ENCODE measurements at regions not wholly inside any gene's neighbourhood (a gene's known extent, or its start where the extent isn't known, plus 50 kb on each side); places are given as distances from the start of the nearest gene placed in this dataset.
"Not testable (repeated sequence)": the region's sequence is repeated elsewhere in the genome, so short reads cannot be mapped to it uniquely, and the experiment has no call there.

DNA sequence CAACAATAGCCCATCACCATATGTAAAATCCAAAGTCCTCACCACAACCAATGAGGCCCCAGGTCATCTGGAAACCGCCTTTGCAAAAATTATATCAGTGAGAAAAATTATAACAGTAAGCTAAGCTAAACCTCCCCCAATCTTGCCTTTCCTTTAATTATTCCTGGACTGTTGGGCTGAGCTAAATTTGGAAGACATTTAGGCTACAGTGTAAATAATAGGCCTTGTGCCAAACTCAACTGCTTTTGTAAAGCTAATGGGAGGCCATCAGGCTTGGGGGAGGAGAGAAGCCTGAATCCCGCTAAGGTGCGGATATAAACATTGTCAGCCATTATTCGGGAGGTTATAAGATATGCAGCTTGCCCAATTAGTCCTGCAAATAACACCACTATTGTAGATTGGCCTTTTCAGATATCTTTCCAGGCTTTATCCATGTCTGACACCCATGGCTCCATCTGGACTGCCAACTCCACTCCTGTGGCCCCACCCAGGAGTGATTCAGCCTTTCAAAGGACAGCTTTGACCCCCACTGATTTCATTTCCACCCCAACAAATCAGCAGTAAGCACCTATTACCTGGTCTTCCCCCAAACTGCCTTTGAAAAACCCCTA, 53.0 kb upstream of the CA12 start:
- DNase-seq = peak; percentile 35

DNA sequence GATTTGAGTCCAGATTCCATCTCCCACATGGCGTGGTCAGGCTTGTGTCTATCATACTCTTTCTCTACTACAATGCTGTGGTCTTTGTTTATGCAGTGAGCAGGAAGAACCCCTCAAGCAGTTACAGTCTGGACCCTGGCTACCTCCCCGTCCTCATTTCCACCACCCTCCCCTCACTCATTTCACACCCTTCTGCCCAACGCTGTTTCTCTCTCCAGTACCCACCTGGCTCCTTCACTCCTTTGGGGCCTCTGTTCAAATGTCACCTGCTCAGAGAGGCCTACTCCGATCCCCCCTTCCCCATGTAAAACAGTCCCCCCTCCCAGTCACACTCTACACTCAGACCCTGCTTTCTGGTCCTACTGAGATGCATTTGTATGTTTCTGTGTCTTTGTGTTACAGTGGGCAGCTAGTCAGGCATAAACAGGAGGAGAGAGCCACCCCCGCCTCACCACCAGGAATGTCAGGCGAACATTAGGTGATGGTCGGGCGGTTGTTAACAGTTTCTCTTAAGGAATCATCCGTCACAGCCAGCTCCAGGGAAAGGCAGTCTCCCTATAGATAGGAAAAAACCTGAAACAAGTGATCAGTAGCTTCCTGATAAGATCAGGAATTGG, 53.7 kb upstream of the CA12 start:
- DNase-seq = no peak

DNA sequence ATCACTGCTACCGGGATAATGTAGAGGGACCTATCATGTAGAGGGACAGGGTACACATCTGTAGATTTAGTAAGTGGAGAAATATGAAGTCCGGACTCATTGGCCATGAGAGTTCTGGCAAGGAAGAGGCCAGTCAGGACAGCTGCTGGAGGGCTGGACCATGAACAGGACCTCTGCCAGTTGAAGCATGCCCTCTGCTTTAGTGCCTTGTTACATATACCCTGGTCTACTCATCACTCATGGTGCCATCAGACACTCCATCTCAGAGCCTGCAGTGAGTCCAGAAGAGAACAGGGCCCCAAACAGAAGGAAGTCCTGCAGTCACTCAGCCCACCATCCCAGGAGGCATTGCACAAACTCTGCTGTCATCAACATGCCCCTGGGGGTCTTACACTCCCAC, 54.7 kb upstream of the CA12 start:
- DNase-seq = peak; percentile 47

DNA sequence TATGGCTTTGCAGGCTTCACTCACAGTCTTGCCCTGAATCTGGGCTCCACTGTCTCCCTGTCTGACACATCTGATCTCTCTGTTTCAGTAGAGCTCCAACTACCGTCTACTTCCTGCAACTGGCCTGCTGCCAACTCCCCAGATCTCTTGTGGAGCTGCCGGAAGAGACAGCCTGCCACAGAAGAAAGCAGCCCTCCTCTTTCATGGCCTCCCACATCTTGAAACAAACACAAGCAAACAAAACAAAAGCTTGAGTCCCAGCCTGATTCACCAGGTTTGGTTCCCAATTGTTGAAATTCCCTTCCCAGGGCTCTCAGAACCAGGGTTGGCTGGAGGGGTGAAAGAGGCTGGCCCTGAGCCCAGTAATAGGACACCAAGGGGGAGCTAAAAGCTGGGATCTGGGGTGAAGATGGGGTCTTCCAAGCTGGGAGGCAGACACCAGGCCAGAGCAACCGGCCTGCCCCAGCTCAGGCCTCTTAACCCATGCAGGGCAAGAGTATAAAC, 55.3 kb upstream of the CA12 start:
- DNase-seq = peak; percentile 93

DNA sequence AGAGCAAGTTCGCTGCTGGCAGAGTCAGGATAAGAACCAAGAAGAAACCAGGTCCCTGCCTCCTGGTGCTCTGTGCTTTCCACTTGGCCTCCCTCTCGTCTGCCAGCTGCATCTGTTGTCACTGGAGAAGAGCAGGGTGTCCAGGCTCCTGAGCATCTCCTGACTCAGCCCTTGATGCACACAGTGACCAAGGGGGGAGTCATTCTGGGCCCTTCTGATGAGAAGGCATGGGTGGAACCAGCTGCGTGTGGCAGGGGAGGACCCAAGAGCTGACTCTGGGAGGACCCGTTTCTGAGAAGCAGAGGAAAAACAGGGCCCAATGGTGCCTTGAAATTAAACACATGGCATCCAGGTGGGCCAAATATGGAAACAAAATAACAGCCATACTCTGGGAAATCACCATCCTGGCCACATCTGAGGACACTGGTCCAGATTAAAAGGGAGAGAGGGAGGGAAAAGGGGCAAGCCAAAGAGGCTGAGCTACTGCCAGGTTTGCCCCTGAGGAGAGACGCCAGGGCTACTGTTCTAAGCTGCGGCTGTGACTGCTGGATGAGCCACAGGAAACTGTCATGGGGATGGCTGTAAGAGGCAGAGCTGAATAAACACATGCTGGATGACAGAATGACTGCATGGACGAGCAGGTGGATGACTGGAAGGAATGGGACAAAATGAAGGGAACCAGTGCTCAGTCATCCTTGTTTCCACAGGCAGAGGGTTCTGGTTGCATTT, 58.1 kb upstream of the CA12 start:
- no peak for DNase-seq

DNA sequence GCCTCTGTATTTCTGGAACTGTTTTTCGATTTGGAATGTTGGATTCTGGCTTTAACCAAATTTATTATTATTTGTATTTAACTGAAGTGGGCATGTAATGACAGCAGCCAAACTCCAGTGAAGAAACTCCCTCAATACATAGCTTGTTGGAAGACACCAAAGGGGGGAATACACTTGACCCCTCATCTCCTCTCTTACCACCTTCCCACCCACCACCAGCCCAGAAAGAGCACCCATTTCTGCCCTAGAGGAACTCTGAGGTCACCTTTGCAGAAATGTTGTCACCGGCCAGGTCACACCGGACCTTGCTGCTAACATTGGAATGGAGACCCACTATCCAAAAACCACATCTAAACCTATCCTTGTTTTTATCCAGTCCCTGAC, 58.6 kb upstream of the CA12 start:
- DNase-seq = no peak

DNA sequence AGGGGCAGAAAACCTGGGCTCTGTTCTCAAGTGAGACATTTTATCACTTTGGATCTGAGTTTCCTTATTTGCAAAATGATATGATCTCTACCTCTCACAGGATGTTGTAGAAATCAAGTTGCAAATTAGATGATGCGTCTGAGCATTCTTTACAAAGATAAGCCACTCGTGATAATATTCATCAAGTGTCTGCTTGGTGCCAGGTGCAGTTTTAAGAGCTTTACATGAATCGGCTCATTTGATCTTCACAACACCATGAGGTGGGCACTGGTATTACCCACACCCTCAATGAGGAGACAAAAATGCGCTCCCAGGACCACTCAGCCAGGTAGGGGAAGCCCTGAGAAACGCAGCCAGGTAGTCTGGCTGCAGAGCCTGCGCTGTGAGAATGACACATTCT, 59.1 kb upstream of the CA12 start:
- no peak for DNase-seq

DNA sequence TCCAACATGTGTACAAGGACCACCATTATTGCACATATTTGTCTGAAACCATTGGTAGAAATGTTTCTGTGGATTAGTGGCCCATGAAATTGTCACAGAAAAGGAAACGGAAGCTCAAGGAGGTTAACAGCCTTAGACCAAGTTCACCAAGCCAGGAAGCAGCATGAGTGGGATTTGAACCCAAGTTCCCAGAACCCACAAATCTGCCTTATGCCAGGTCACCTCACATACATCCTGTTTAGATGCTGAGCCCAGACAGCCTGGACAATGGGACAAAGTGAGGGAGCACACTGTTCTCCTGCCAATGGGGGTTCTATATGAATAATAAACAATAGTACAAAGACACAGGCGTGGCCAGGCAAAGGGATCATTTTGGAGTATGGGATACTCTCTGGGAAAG, 59.6 kb upstream of the CA12 start:
- DNase-seq = no peak

DNA sequence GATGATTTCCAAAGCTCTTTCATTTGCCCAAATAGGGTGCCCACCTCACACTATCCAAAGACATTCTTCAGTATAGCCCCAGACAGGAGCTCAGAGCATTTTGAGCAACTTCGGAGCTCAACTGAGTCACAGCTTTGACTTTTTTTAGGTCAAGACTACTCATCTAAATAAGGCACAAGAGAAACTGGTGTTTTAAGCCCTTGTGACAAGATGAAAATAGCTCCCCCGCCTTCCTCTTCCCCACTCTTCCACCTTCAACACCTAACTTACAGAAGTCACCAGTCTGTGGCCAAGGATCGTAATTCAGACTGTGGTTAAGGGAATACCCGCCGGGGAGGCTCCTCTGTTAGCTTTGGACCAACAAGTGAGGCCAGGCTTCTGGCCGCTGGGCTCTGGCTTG, 60.4 kb upstream of the CA12 start:
- no peak for DNase-seq

DNA sequence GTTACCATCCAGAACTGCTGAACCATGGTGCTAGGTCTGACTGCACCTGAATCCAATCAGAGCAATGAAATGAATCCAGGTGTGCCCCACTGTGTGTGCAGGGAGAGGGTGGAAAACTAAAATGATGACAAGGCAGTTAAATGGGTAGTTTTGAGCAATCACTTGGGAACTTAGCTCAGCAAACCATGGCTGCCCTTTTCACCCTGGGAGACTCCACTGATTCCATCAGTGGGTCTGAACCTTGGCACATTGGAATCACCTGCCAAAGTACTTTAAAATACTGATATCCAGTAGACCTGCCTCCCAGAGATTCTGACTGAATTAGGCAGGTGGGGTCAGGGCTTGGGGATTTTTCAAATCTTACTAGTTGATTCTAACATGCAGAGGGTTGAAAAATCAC, 59.8 kb upstream of the USP3 start:
- no peak for DNase-seq

DNA sequence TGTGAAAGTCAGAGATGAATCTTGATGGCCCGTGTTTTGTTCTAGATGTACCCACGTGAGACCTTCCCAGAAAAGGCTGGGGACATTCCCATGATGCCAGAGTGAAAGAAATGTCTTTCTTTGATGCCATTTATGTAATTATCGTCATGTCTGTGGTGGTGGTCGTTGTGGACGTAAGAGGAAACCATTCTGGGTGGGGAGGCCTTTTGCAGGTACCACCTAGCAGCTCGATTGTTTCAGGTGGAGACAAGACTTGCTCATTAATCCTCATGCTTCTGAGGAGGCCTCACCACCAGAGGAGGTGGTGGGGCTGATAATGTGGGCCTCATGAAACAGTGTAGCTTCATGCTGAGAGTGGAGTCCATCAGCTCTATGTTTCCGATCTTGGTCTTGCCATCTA, 58.1 kb upstream of the USP3 start:
- DNase-seq = no peak

DNA sequence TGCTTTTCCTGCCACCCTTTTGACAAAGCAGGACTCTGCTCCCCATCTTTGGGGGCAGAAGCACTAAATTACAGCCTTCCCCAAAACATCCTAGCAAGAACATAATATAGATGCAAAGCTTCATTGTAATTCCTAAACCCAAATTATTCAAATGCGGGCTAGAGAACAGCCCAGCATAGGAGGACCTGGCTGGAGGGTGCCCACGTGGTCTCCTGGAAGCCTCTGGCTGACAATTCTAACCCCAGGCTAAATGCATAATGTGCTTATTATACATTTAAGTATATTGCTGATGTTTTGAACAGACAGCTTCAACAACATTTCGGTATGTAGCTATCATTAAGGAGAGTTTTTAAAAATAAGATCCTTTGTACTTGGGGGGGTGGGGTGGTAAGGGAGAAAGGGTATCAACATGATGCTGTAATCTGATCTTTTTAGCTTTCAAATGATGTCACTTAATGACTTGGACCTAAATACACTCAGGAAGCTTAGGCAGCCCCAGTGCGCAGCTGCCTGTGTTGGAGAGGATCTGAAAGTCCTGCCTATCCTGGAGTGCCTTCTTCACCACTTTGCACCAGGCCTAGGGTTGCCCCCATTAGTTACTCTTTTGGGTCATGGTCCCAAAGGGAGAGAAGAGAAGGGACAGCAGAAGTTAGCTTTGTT, 57.2 kb upstream of the USP3 start:
- DNase-seq = no peak

DNA sequence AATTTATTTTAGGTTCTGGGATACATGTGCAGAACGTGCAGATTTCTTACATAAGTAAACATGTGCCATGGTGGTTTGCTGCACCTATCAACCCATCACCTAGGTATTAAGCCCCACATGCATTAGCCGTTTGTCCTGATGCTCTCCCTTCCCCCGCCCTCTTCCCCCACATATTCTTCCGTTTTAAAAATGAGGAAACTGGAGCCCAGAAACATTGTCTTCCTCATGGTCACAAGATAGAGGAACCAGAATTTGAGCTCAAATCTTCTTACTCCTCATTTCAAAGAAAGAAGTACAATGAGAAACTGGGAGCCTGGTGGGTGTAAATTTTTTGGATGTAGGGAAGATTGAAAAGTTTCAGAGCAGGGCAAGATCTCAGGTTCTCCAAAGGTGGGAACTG, 56.1 kb upstream of the USP3 start:
- no peak for DNase-seq

DNA sequence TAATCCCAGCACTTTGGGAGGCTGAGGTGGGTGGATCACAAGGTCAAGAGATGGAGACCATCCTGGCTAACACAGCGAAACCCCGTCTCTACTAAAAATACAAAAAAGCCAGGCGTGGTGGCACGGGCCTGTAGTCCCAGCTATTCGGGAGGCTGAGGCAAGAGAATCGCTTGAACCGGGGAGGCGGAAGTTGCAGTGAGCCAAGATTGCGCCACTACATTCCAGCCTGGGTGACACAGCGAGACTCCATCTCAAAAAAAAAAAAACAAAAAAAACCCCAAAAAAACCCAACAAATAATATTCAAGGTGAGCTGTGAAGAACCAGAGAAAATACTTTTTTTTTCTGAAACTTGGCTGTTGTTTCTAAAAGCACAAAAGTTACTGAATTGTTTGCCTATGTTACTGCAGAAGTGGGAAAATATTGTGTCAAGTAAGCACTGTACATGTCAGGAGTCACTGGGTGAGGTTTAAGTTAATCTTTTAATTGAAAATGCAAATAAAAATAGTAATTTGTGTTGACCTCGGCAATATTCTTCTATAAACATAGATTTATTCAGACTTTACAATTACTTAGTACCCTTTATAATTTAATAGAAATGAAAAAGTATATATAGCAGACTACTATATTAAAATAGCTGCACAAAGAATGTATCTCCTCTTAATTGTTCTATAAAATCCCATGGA, 55.4 kb upstream of the USP3 start:
- not testable (repeated sequence) for DNase-seq

DNA sequence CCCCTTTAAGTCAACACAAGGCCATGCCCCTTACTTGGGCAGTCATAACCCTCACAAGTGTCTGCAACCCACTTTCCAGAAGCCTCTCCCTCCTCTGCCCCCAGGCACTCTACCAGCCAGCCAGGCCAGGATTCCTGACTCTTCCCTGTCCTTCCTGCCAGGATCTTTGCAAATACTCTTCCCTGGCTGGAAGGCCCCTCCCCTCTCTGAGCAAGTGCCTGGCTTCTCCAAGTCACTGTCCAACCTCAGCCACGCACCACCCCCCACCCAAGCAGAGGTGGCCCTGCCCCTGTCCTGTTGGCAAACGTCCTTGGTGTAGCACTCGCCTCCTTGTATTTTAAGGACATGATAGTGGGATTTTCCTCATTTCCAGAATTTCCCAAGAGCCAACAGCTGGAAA, 54.7 kb upstream of the USP3 start:
- no peak for DNase-seq

DNA sequence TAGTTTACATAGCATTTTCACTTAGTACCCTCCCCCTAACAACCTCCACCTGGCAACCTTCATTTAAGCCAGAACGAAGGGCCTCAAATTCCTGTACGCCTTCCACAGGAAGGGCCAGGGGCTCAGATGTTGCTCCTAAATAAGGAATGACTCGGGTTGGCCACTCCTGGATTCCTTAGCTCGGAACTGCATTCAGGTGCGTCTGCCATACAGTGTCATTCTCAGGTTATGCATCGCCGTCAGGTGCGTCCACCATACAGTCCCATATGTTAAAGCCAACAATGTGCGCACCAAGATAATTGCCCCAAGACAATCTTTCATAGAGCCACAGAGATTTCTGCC, 53.5 kb upstream of the USP3 start:
- no peak for DNase-seq

DNA sequence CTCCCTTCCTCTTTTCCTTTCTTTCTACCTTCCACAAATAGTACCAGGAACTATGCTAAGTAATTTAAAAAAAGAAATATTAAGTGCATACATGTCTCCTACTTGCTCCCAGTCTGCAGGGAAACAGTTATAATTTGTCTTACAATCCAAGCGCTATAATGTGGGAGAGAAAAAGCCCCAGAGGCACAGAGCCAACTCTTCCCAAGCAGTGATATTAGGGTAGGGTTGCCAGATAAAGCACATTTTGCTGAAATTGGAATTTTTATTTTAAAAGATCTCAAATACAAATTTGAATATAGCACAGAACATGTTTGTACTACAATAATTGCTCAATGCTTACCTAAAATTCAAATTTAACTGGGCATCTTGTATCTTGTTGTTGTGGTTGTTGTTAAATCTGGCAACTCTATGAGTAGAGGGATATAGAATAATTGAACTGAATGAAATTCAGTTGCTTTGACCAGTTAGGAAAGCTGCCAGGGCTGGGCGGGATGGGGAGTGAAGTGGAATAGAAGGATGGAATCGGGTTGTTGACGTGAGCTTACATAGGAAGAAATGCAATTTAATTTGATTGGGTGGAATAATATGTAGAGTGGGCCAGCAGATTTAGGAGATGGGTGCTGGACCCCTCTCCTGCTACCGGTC, 52.6 kb upstream of the USP3 start:
- DNase-seq = no peak

DNA sequence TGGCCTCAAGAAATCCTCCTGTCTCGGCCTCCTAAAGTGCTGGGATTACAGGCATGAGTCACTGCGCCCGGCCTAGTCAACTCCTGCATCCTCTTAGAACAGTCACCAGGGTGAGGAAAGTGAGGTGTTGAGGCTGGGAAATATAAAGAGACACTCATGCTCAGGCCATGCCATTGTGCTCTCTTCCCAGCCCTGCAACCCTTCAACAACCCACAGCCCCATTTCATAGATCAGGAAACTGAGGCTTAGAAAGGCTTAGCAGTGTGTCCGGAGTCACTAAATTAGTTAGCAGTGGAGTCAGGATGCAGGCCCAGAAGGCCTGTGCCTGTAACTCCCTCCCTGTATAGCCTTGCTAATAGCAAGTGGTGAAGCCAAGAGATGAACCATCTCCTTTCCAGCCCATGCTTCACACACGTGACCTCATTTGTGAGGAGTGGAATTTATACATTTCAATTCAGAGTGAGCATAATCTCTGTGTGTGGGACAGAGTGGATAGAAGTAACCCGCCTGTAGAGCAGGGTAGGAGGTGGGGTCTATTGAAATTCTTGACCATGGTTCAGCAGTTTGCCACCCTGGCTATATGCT, 51.7 kb upstream of the USP3 start:
- no peak for DNase-seq

DNA sequence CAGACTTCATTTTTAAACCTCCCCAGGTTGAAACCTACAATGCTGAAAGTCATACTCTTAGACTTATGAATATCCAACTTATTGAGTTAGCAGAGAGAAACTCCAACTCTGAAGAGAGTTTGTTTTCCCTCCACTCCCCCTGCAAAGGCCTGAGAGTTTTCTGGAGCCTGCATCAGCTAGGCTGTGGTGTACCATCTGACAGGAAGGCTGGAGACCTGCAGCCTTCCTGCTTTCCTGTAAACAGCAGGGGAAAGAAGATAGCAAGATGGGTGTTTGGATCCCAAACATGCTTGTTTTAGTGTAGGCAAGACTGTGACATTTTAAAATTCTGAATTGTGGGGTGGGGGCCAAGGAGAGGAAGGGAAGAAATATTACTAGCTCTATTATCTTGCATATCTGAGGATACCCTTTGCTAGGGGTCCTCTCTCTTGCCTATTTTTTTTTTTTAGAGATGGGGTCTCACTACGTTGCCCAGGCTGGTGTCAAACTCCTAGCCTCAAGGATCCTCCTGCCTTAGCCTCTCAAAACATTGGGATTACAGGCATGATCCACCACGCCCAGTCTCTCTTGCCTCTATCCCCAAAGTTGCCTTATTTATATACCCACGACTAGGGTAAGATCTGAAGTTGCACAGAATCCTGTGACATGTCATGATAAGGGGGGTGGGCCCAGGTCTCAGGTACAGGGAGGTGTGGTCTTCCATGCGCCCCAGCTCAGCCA, 51.0 kb upstream of the USP3 start:
- DNase-seq = no peak

DNA sequence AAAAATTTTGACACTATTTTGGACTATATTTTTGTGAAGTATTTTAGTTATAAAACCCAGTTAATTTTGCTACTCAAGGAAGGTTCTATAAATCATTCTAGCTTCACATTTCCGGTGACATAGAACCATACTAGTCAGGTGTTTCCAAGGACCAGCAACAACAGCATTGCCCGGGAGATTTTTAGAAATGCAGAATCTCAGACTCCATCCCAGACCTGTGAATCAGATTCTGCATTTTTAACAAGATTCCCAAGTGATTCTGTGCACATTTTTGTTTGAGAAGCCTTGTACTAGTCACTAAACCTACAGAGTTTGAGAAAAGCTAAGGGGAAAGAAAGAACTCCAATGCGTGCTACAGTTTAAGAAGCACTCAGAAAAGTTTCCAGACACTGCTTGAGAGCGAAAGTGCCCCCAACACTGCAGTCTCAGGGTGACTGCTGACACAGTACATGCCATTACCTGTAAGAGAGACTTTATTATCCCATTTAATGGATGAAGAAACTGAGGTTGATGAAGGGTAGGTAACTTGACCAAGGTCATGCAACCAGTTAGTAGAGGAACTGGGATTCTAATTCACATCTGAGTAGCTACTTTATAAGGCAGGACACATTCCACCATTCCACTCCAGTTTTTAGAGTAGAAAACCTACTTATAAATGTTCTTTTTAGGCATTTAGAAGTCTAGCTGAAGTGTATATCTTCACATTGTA, 49.7 kb upstream of the USP3 start:
- DNase-seq = no peak
